ENCODE measurements at regions not wholly inside any gene's neighbourhood (a gene's known extent, or its start where the extent isn't known, plus 50 kb on each side); places are given as distances from the start of the nearest gene placed in this dataset.

GRCh38 chr21:15487196-15487550 lies 242.6 kb upstream of the USP25 start:
- no peak for TF ChIP-seq CTCF (IDR thresholded peaks at IDR 0.05; ENCODE audit: low read depth, low read length, missing control alignments)
- in situ Hi-C loops (cut with HindIII; ENCODE audit: low pct_ligation_motif_present, low sequenced_read_pairs): no loop called here
- H3K27me3 ChIP-seq (replicated peaks): no peaks in the 10 kb centered on the region
- no peak for DNase-seq
- H3K36me3 ChIP-seq (replicated peaks): no peaks in the 10 kb centered on the region
- H3K27ac ChIP-seq: no peak overlapping the region
- H3K4me3 ChIP-seq (ENCODE audit: low read depth, low read length): no peak overlapping the region

DNA sequence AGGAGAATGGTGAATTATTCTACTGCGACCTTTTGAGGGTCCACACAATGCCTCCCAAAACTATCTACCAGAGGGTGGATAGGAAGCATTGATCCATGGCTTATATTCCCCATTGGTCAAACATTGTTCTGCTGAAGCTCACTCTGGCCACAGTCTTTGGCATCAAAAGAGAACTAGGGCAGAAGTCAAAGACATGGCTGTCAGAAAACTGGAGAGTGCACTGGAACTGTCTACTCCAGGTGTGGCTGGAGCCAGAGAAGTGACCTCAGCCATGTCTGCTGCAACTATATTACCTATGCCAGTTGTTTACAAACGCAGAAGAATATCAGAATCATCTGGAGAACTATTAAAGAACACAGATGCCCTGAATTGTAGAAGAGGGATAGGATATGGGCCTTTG lies 238.7 kb upstream of the USP25 start:
- Histone ChIP-seq H3K4me3 (ENCODE audit: low read depth, low read length) (no peak overlapping the region), H3K27ac (no peak overlapping the region), H3K36me3 (replicated peaks) (no peaks in the 10 kb centered on the region), H3K27me3 (replicated peaks) (no peaks in the 10 kb centered on the region)
- in situ Hi-C loops (cut with HindIII; ENCODE audit: low pct_ligation_motif_present, low sequenced_read_pairs): no loop called here
- no peak for TF ChIP-seq CTCF (IDR thresholded peaks at IDR 0.05; ENCODE audit: low read depth, low read length, missing control alignments)
- no peak for DNase-seq

DNA sequence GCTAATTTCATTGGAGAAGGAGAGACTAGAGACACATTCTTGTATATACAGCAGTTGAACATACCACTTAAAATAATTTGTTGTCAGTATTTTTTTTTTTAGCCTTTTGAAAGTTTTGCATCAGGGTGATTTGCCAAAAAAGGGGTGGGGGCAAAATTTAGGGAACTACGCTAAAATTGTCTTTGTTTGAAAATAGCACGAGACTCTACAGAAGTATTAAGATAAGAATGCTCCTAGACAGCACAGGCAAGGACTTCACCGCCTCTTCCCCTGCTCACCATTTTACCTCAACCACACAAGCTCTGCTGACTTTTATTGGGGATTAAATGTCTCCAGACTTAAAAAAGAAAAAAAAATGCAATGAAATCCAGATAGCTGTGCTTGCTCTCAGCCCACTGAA lies 236.1 kb upstream of the USP25 start:
- in situ Hi-C loops (cut with HindIII; ENCODE audit: low pct_ligation_motif_present, low sequenced_read_pairs): no loop called here
- Histone ChIP-seq H3K4me3 (ENCODE audit: low read depth, low read length) (no peak overlapping the region), H3K27me3 (replicated peaks) (no peaks in the 10 kb centered on the region), H3K36me3 (replicated peaks) (no peaks in the 10 kb centered on the region), H3K27ac (no peak overlapping the region)
- no peak for DNase-seq
- TF ChIP-seq CTCF (IDR thresholded peaks at IDR 0.05; ENCODE audit: low read depth, low read length, missing control alignments): no peak

GRCh38 chr21:15494481-15494880 lies 235.3 kb upstream of the USP25 start:
- Histone ChIP-seq H3K4me3 (ENCODE audit: low read depth, low read length) (no peak overlapping the region), H3K27ac (no peak overlapping the region), H3K36me3 (replicated peaks) (no peaks in the 10 kb centered on the region), H3K27me3 (replicated peaks) (no peaks in the 10 kb centered on the region)
- DNase-seq: no peak
- TF ChIP-seq CTCF (IDR thresholded peaks at IDR 0.05; ENCODE audit: low read depth, low read length, missing control alignments): no peak
- in situ Hi-C loops (cut with HindIII; ENCODE audit: low pct_ligation_motif_present, low sequenced_read_pairs): no loop called here

GRCh38 chr21:15495965-15496364 lies 233.8 kb upstream of the USP25 start:
- in situ Hi-C loops (cut with HindIII; ENCODE audit: low pct_ligation_motif_present, low sequenced_read_pairs): no loop called here
- DNase-seq: peak; percentile 27
- Histone ChIP-seq H3K27ac (no peak overlapping the region), H3K27me3 (replicated peaks) (no peaks in the 10 kb centered on the region), H3K36me3 (replicated peaks) (no peaks in the 10 kb centered on the region), H3K4me3 (ENCODE audit: low read depth, low read length) (no peak overlapping the region)
- no peak for TF ChIP-seq CTCF (IDR thresholded peaks at IDR 0.05; ENCODE audit: low read depth, low read length, missing control alignments)

GRCh38 chr21:15496911-15497310 lies 232.9 kb upstream of the USP25 start:
- H3K27me3 ChIP-seq (replicated peaks): no peaks in the 10 kb centered on the region
- H3K36me3 ChIP-seq (replicated peaks): no peaks in the 10 kb centered on the region
- in situ Hi-C loops (cut with HindIII; ENCODE audit: low pct_ligation_motif_present, low sequenced_read_pairs): no loop called here
- DNase-seq: no peak
- TF ChIP-seq CTCF (IDR thresholded peaks at IDR 0.05; ENCODE audit: low read depth, low read length, missing control alignments): no peak
- H3K4me3 ChIP-seq (ENCODE audit: low read depth, low read length): no peak overlapping the region
- H3K27ac ChIP-seq: no peak overlapping the region

All from brain microvascular endothelial cell (primary cell).